HPDE6-E6E7 (cell line): ENCODE measurements at regions not wholly inside any gene's neighbourhood (a gene's known extent, or its start where the extent isn't known, plus 50 kb on each side); places are given as distances from the start of the nearest gene placed in this dataset.

Experiments
- DNase-seq: peaks from one replicate; pipeline ENCODE4 v3.0.0; 2011; ENCODE audit warnings: missing footprints; ENCODE audit errors: extremely low spot score

DNA sequence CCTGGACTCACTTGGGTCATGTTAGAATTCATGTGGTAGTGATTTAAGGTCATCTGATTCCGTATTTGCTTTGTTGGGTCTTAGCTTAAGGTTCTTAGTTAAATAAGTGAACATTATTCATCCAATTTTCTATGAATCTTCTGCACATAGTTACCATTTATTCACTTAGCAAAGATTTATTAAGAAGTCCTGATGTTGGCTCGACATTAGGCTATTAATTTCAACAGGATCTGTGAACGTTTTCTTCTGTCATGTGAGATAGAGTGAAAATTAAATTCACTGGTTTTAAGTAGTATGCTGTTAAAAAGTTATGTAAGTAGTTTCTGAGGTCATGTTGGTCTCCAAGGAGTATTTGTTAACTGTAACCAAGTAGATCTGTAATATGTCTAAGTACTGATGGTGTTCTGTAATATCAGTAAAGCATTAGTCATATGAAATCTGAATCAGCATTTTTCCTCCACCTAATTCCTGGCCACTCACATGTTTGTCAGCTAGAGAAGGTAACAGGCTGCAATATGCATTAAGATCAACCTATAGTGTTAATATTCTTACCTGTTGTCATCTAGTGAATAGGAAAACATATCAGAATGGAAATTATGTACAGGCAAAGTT is 155.6 kb downstream of the PCDH7 start:
- DNase-seq: peak; percentile 4

DNA sequence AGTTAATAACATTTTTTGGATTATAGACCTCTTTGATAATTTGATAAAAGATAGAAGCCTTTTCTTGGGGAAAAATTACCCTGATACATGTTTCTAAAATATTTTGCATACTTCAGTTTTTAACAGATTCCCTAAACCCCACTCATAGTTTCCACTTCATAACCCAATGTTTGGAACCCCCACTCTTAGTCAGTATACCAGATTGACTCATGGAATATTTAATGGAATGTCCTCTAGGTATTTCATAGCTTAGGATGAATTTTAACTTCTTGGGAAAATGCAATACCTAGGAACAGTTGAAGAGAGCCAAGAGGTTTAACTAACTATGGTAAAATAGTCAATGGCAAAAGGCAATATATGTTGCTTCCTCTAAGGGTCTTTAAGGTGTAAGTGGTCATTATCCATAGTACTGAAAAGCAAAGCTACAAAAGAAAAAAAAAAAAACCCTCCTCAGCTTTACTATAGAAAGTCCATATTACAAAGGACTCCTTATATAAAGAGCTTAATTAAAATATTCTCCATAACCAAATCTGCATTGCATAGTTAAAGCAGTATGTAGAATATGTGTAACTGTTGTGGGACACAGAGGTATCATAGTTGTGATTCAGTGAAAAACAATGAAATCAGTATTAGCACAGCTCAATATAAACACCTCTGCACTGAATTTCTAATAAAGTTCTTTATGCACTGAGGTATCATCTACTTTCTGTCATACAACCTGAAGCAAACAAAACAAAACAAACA is 159.9 kb downstream of the PCDH7 start:
- no peak for DNase-seq

DNA sequence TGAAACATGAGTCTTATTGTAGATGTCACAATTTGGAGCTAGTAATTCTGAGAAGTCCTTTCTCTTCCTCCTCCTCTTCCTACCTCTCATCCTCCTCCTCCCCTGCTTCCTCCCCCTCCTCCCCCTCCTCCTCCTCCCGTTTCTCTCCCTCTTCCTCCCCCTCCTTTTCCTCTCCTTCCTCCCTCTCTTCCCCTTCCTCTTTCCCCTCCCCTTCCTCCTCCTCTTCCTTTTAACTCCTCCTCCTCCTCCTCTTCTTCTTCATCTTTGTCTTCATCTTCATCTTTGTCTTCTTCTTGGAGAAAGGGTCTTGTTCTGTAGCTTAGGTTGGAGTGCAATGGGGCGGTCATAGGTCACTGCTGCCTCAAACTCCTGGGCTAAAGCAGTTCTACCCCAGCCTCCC is 161.8 kb downstream of the PCDH7 start:
- no peak for DNase-seq

DNA sequence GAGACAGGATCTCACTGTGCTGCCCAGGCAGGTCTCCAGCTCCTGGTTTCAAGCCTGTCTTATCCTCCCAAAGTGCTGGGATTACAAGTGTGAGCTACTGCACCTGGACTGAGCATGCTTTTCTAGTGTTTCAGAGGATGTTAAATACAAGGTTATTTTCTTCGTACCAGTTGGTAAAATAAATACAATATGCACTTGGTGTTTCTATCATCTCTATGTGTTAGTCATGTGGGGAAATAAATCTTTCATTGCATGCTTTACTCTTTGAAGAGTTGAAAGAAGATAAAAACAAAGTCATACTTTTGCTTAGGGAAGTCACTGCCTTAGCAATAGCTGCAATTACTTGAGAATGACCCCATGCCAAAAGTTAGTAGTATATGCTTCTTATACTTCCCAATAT is 162.3 kb downstream of the PCDH7 start:
- DNase-seq: no peak

DNA sequence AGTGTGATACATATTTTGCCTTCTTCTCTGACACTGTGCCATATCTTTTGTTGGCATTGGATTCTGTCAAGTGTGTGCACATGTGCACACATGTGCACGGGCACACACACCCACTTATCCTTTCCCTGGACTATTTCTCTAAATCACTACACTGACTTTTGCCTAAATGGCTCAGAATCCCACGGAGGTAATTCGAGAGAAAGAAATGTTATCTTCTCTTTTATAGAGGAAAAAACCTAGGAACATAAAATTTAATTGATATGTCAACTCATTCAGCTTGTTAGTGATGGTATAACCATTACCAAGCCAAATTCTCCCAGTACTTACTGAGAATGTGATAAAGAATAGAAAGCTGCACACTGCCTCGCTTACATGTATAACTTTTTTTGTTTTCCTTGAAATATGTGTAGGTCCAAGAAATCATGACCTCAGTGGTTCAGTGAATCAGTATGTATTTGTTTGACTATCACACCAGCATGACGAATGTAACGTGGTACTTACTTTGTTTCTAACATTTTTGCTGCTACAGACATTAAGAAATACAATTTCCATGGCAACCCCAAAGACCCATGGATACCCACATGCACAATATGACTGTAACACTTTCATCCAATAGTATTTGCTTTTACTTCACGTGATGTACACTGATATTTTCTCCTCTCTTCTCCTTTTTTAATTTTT is 163.0 kb downstream of the PCDH7 start:
- no peak for DNase-seq

DNA sequence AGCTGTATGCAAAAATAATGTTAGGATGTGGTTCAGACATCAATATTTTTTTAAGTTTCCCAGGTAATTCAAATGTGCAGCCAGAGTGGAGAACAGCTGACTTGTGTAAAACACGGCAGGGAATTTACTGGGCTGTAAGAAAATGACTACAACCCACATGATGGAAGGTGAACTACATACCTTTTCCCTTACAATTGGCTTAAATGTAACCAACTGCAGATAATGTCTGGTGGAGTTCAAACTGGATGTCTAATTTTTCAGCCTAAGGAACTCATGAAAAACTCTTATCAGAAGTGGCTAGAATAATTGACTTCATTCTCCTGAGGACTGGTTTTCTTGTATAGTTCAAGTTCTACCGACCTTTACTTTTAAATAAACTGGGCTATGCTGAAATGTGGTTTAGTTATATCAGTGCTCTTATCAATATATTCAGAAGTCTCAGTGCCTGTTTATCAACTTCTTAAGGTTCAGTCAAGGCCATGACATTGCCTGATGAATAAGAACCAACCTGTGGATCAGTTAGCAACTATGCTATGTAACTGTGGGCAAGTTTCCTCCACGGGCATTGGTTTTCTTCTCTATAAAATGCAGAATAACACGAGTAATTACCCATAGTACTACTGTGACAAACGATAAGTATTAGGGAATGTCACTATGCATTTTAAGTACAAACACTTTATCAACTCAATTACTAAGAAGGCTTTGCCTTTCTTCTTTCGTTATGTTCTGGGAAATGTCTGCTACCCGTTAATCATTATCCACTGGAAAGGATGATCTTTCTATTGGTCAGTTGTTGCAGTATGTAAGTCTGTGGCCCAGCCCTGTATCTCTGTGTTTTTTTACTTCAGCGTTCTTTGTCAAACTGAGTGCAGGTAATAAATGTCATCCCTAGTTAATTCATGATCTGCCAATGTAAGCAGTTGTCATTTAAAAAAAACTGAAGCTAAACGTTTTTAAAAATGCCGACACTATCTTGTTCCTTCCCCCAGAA is 181.6 kb downstream of the PCDH7 start:
- DNase-seq: no peak

DNA sequence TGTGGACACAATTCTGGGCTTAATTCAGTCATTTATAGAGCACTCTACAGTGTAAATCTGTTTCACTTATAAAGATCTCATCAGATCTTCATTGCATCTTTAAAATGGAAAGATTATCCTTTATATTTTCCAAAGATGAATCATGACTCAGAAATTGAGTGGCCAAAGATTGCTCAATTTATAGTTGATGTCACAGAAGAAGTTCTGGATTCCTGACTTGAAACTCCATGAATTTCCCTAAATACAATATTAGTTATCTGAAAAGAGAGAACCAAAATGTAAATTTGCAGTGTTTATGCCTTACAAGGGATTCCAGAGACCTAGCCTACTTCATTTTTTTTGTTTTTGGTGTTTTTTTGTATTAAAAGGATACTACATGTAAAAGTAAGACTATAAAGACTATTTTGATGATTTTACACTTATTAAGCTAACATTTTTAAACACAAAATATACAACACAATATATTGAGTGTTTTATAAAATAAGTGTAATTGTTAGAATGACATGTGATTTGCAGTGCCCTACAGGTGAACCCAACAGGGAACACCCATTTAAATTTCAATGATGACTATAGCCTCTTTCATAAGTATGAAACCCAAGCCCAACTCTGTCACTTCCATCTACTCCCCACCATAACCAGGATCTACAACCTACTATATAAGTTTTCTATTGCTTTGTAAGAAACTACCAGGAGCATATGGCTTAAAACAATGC is 183.5 kb downstream of the PCDH7 start:
- peak; percentile 5 for DNase-seq

DNA sequence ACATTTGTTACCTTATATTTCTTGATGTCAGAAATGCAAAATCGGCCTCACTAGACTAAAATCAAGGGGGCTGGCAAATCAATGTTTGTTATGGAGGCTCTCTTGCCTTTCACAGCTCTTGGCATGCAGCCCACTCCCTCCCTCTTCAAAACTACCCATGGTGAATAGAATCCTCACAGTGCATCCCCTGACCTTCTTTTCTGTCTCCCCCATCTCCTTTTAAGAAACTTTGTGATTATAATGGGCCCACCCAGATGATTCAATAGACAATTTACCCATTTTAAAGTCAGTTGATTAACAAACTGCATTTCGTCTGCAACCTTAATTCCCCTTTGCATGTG is 184.0 kb downstream of the PCDH7 start:
- no peak for DNase-seq

DNA sequence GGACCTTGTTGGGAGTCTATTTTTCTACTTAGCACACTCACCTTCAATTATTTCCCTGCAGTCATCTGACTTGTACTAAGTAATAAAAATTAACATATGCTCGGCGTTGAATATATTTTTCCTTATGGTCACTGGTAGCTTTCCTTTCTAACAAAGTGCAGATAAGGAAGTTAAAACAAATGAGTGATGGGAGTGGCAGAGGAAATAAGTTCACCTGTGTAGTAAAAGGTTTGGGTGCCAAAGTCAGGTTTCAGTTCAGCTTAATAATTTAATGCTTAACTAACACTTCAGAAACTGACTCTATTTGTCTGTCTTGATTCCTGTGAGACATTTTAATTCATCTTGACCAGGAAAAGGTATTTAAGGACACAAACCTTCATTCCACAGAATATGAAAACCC is 184.4 kb downstream of the PCDH7 start:
- DNase-seq: no peak

DNA sequence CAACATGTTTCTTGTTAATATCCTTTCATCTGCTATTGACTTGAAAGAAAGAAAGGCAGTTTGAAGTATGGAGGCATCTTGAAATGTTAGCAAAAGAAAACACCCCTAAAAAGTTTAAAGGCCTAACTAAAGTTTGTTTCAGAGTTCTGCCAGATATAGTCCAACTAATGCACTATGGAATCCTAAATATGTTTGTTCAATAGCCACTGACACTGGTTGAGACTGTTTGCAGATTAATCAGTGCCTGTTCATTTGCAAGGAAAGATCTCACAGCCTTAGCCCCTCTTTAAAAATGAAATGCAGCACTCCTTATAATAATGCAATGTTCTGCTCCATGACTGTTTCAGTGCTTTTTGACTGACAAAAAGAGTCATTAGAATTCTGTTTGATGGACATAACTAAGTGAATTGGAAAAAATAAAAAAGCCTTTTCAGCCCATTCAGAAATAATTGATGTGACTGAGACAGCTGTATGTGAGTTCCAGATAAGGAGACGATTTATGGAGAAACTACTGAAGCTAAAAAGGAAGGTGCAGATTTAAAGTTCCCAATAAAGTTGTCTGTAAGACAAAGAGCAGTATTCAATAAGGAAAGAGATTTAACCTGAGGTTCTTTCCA is 192.0 kb downstream of the PCDH7 start:
- no peak for DNase-seq

DNA sequence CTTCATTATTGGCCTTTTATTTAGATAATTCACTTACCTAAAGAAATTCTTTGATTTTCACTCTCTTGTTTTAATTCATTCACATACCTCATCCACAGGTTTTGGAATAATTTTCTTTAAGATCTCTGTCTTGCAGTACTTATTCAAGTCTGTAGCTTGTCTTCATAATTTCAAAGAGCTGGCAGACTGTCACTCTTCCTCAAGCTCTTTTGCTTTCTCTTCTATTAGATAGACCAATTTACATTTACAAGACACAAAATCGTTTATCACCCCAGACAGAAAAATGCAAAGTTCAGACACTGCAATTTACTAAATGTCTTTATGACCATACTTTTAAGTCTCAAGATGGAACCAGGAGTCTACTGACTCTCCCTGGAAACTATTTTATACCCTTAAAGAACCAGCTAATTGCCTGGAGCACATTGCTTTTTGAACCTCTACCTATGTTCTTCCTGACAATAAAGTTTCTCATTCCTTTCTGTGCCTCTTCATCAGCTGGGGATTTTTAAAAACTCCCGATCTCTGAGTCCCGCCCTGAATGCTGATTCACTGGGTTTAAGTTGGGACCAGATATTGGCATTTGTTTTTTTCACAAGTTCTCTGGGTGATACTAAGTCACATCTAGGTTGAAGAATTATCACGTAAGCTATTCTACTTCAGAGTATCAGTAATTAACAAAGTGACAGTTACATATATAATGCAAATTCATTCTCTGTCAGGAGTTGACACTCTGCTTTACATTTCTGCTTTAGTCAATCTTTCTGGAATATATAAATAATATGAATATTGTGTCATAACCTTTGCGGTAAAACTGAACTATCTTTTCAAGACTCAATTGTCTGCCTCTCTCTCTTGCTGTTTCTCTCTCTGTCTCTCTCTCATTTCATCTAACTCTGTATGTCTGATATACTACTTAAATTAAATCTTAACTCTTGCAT is 196.4 kb downstream of the PCDH7 start:
- DNase-seq: no peak

DNA sequence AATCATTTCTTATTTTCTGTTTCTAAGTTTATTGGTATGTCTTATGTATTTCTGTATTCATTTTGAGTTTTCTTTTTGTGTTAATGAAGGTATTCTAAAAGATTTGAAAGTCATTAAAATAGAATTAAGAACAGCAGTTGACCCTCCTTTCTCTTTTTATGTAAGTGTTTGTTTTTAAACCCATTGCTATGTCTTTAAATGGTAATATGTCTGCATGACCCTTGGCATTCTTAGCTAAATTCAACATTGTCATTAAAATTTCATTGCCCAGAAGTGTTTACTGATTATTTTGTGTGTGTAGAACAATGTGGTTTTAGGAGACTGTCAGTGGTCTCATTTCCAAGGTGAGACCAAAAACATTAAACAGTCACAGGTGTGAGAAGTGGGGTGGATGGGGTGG is 197.8 kb downstream of the PCDH7 start:
- DNase-seq: no peak

DNA sequence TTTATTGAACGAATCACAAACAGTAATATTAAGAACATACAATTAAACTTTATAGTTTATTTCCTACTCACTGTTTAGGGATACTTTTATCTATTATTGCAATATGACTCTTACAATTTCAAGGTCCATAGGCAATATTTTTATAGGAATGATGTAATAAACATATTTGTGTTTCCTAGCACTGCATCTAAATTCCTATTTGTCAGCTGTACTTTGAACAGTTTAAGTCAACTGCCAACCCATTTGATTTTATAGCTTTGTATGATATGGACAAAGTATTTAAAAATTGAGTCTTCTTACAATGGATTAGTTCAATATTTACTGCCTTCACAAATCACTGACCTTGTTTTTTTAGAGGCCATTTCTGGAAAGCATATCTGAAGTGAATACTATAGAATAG is 199.3 kb downstream of the PCDH7 start:
- DNase-seq: no peak

DNA sequence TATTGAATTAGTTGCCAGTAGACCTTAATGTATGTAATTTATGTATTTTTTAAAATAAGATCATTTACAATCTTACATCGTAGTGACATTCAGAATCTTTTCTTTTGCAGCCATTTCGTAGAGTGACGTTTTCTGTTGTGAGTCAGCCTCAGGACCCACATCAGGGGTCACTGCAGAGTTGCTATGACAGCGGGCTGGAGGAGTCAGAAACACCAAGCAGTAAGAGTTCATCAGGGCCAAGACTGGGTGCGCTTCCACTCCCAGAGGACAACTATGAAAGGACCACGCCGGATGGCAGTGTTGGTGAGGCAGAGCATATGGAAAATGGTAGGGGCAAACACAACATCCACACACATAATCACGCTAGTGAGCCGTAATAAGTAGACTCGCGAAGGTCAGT is 199.9 kb downstream of the PCDH7 start:
- DNase-seq: no peak

DNA sequence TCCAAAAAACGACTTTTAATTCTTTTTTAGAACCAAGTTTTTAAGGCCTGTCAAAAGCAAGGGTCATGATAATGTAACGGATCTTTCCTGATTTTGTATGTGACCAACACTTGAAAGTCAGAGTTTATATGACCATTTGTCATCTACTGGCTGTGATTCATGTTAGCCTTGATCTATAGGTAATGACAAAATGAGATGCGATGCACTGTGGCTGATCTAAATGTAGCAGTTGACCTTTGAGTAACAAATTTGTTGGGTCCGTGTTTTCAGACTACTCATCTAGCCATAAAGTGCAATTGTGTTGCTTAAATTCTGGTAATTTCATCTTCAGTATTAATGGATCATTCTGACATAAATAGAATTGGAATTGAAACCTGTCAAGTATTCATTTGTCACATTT is 202.5 kb downstream of the PCDH7 start:
- DNase-seq: no peak

DNA sequence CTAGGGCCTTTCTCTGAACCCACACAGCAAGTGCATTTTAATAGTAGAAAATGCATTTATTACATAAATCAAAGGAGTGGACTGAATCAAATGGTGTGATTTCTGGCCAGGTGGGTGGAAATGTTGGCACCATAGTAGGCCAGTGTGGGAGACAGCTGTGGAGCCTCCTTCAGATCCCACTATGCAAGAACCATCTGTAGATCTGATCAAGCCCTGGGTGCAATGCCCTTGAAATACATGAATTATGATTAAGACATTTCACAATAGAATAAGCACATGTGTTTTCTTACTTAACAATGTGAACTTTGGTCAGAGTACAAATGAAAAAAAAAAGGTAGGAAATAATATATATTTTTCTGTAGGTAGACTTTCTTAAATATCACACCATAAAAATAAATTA is 204.3 kb downstream of the PCDH7 start:
- DNase-seq: no peak

DNA sequence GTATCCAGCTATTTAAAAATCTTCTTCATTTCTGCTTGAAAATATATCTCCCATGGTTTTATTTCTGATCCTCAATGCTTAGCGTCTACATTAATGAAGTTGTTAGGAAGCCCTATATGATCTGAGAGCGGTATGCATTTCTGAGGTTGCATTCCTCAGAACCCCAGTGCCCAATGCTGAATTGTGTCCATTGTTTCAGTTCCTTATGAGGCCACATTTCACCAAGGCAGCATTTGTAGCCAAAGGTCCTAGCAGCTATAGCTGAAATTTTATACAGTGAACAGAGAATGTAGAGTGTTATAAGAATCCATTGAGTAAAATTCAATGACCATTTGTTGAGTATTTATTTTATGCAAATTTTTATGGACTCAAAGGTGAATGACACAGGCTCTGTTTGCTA is 209.5 kb downstream of the PCDH7 start:
- no peak for DNase-seq

DNA sequence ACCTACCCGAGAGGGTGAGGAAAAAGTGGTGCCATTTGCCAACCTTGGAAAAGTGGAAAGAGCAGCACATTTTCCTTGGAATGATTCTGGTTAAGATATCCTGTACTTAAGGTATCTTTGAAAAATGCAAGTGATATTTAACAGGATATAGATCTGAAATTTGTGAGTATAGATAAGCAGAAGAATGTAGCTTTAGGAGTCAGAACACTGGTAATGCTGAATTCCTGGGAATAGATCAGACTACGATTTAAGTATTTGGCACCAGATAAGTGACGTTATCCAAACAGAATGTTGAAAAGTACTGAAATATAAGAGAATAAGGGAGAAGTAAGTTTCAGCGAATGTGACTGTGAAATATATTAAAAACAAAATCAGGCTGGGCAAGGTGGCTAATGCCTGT is 210.1 kb downstream of the PCDH7 start:
- DNase-seq: no peak

DNA sequence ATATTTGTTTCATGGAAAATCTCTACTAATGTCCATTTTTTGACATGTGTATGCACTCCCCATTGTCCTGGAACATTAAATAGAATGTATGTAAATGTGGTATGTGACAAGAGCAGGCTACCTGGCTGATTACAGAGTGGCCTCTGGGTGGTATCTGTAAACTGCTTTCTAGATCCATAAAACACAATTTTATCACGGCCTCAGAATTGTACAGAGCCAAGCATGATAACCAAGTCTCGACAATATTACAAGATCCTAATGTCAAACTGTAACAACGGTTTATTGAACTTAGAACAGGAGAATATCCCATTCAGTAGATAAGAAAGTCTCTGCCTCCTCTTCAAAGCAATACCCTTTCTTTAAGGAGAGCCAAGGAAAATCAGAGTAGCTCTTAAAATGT is 212.4 kb downstream of the PCDH7 start:
- no peak for DNase-seq

DNA sequence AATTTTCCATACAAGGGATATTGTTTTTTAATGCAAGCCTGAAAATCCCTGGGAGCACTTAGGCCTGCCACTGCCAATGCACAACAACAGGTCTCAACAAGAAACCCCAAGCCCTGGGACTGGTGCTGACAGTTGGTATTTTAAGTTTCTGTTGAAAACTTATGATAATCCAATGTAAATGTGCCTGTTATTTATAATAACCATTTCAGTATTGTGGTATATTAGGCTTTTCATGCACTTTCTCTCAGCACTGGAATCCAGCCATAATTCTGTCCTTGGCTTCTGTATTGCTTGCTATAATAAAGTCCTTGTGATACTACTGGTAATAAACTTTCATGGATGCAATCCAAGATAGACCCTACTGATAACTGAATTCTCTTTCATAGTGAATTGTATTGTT is 218.9 kb downstream of the PCDH7 start:
- no peak for DNase-seq
